ENCODE measurements at regions not wholly inside any gene's neighbourhood (a gene's known extent, or its start where the extent isn't known, plus 50 kb on each side); places are given as distances from the start of the nearest gene placed in this dataset.

GRCh38 chr9:84125046-84125445 lies 144.4 kb downstream of the RMI1 start:
- H3K4me1 Mint-ChIP-seq, result peaks cover 0 to 3% (median 0%) of the 10 kb centered on the region in 4 donors
- DNase-seq, result no peak
- Histone ChIP-seq H3K9me3 (ENCODE audit: control insufficient read depth in 1 of 2, low read length in 2 of 2) (no peaks in the 10 kb centered on the region), H3K27me3 (ENCODE audit: insufficient read depth, low read length) (no peaks in the 10 kb centered on the region), H3K36me3 (ENCODE audit: insufficient read depth, low read length) (no peaks in the 10 kb centered on the region), H3K27ac (ENCODE audit: low read depth, low read length) (no peak overlapping the region), H3K4me1 (ENCODE audit: insufficient read depth, low read length) (no peaks in the 10 kb centered on the region), H3K4me3 (ENCODE audit: low read length in 2 of 2) (no peak overlapping the region)
- H3K4me3 Mint-ChIP-seq, result no peak overlapping the region
- intact Hi-C loops (cut with micrococcal nuclease), result no loop called here
- H3K27me3 Mint-ChIP-seq, result peaks cover 11% of the 10 kb centered on the region in 2 donors
- H3K27ac Mint-ChIP-seq, result no peak overlapping the region
- ChIA-PET POLR2A (ENCODE audit: partially characterized antibody) (no interaction called here), CTCF (ENCODE audit: partially characterized antibody) (no interaction called here)
- no peaks in the 10 kb centered on the region for H3K9me3 Mint-ChIP-seq
- H3K36me3 Mint-ChIP-seq, result no peaks in the 10 kb centered on the region

DNA sequence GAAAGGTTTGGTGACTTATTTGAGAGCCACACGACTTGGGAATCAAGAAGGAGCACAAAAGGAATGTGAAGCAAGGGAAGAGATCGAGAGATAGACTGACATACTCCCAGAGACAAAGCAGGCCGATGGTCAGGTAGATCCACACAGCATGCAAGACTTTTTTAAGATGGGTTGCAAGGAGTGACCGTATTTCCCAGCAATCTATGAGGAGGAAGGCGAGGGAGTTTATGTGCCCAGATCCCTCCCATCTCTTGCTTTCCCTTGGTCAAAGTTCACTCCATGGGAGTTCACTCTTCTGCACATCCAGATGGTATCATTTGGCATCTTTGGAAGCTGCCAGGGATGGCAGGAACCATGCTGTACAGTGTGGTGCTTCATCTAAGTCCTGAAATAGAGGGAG lies 148.9 kb downstream of the RMI1 start:
- Mint-ChIP-seq H3K36me3 (no peaks in the 10 kb centered on the region), H3K4me3 (no peak overlapping the region), H3K27ac (no peak overlapping the region), H3K27me3 (peaks cover 7 to 12% of the 10 kb centered on the region in 2 donors), H3K4me1 (peaks cover 0 to 1% (median 0%) of the 10 kb centered on the region in 4 donors), H3K9me3 (no peaks in the 10 kb centered on the region)
- CTCF ChIA-PET (ENCODE audit: partially characterized antibody), result interaction anchor here (1.4 kb wide), 1 partner anchor 43 kb away, joined by 4 read pairs; no protein-coding TSS in a partner anchor
- Histone ChIP-seq H3K4me1 (ENCODE audit: insufficient read depth, low read length) (no peaks in the 10 kb centered on the region), H3K36me3 (ENCODE audit: insufficient read depth, low read length) (no peaks in the 10 kb centered on the region), H3K4me3 (ENCODE audit: low read length in 2 of 2) (no peak overlapping the region), H3K9me3 (ENCODE audit: control insufficient read depth in 1 of 2, low read length in 2 of 2) (no peaks in the 10 kb centered on the region), H3K27ac (ENCODE audit: low read depth, low read length) (no peak overlapping the region), H3K27me3 (ENCODE audit: insufficient read depth, low read length) (no peaks in the 10 kb centered on the region)
- intact Hi-C loops (cut with micrococcal nuclease), result no loop called here
- POLR2A ChIA-PET (ENCODE audit: partially characterized antibody), result no interaction called here
- no peak for DNase-seq

DNA sequence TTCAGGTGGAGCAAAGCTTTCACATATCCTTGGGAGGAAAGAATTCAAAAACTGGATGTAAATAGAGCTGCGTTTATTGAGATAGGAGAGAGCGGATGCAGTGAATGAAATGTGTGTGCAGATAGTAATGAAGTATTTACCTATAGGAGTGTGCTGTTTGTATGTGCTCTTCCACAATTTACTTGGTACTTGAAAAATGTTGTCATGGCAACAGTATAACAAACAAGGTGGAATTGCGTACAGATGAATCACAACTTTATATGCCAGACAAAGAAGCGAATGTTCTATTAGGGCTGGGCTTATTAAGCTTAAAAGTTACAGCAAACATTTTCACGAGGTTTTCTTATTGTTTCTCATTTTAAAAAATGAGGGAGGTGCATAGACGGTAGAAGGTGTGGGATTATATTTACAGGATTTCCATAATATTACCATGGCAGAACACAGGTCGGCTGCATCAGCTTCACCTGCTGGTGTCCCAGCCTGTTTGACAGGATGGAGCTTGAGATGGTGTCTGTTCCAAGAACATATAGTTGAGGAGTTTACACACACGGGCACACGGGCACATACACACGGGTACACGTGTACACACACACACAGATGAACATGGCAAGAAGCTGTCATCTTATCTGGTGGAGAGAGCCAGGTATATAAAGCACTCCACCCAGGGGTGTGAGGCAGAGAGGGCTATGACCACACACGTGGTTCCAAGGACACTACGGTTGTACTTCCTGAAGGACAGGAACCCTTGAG lies 155.7 kb downstream of the RMI1 start:
- Histone ChIP-seq H3K27me3 (ENCODE audit: insufficient read depth, low read length) (peaks cover 5% of the 10 kb centered on the region), H3K4me3 (ENCODE audit: low read length in 2 of 2) (no peak overlapping the region), H3K4me1 (ENCODE audit: insufficient read depth, low read length) (peaks cover 7% of the 10 kb centered on the region), H3K27ac (ENCODE audit: low read depth, low read length) (no peak overlapping the region), H3K36me3 (ENCODE audit: insufficient read depth, low read length) (no peaks in the 10 kb centered on the region), H3K9me3 (ENCODE audit: control insufficient read depth in 1 of 2, low read length in 2 of 2) (no peaks in the 10 kb centered on the region)
- Mint-ChIP-seq H3K4me1 (peaks cover 4 to 12% (median 7%) of the 10 kb centered on the region in 4 donors), H3K9me3 (peaks cover 0 to 1% (median 0%) of the 10 kb centered on the region in 8 donors), H3K4me3 (no peak overlapping the region), H3K27me3 (peaks cover 29 to 30% of the 10 kb centered on the region in 2 donors), H3K27ac (no peak overlapping the region), H3K36me3 (no peaks in the 10 kb centered on the region)
- CTCF ChIA-PET (ENCODE audit: partially characterized antibody), result interaction anchor here (1.3 kb wide), 1 partner anchor 8 kb away, joined by 3 read pairs; no protein-coding TSS in a partner anchor
- intact Hi-C loops (cut with micrococcal nuclease), result no loop called here
- DNase-seq, result no peak
- POLR2A ChIA-PET (ENCODE audit: partially characterized antibody), result no interaction called here

GRCh38 chr9:84137968-84138367 lies 157.4 kb downstream of the RMI1 start:
- peaks cover 29 to 40% of the 10 kb centered on the region in 2 donors for H3K27me3 Mint-ChIP-seq
- CTCF ChIA-PET (ENCODE audit: partially characterized antibody), result no interaction called here
- intact Hi-C loops (cut with micrococcal nuclease), result no loop called here

GRCh38 chr9:84138541-84138940 lies 157.9 kb downstream of the RMI1 start:
- intact Hi-C loops (cut with micrococcal nuclease), result no loop called here
- Histone ChIP-seq H3K9me3 (ENCODE audit: control insufficient read depth in 1 of 2, low read length in 2 of 2) (no peaks in the 10 kb centered on the region), H3K4me3 (ENCODE audit: low read length in 2 of 2) (no peak overlapping the region), H3K27me3 (ENCODE audit: insufficient read depth, low read length) (peaks cover 20% of the 10 kb centered on the region), H3K4me1 (ENCODE audit: insufficient read depth, low read length) (peaks cover 7% of the 10 kb centered on the region), H3K36me3 (ENCODE audit: insufficient read depth, low read length) (no peaks in the 10 kb centered on the region), H3K27ac (ENCODE audit: low read depth, low read length) (no peak overlapping the region)
- DNase-seq, result no peak
- CTCF ChIA-PET (ENCODE audit: partially characterized antibody), result no interaction called here
- no peaks in the 10 kb centered on the region for H3K36me3 Mint-ChIP-seq
- H3K4me1 Mint-ChIP-seq, result peaks cover 4 to 12% (median 7%) of the 10 kb centered on the region in 4 donors
- POLR2A ChIA-PET (ENCODE audit: partially characterized antibody), result no interaction called here
- no peak overlapping the region for H3K27ac Mint-ChIP-seq
- peaks cover 32 to 45% of the 10 kb centered on the region in 2 donors for H3K27me3 Mint-ChIP-seq
- no peak overlapping the region for H3K4me3 Mint-ChIP-seq
- peaks cover 0 to 1% (median 0%) of the 10 kb centered on the region in 8 donors for H3K9me3 Mint-ChIP-seq

More at GRCh38 chr9:84137968-84138367, 157.4 kb downstream of the RMI1 start:
- Histone ChIP-seq H3K36me3 (ENCODE audit: insufficient read depth, low read length) (no peaks in the 10 kb centered on the region), H3K27ac (ENCODE audit: low read depth, low read length) (no peak overlapping the region), H3K4me1 (ENCODE audit: insufficient read depth, low read length) (peaks cover 7% of the 10 kb centered on the region), H3K9me3 (ENCODE audit: control insufficient read depth in 1 of 2, low read length in 2 of 2) (no peaks in the 10 kb centered on the region), H3K4me3 (ENCODE audit: low read length in 2 of 2) (no peak overlapping the region), H3K27me3 (ENCODE audit: insufficient read depth, low read length) (peaks cover 15% of the 10 kb centered on the region)
- no peak for DNase-seq
- POLR2A ChIA-PET (ENCODE audit: partially characterized antibody), result no interaction called here
- Mint-ChIP-seq H3K4me1 (peaks cover 4 to 12% (median 7%) of the 10 kb centered on the region in 4 donors), H3K36me3 (no peaks in the 10 kb centered on the region), H3K27ac (no peak overlapping the region), H3K9me3 (peaks cover 0 to 1% (median 0%) of the 10 kb centered on the region in 8 donors), H3K4me3 (no peak overlapping the region)

- peaks cover 20% of the 10 kb centered on the region for H3K27me3 ChIP-seq (ENCODE audit: insufficient read depth, low read length)
- no peak overlapping the region for H3K4me3 ChIP-seq (ENCODE audit: low read length in 2 of 2)
- no peak overlapping the region for H3K27ac ChIP-seq (ENCODE audit: low read depth, low read length)
- H3K4me1 ChIP-seq (ENCODE audit: insufficient read depth, low read length), result peaks cover 7% of the 10 kb centered on the region
- H3K9me3 Mint-ChIP-seq, result peaks cover 0 to 1% (median 0%) of the 10 kb centered on the region in 8 donors
- peaks cover 36 to 48% of the 10 kb centered on the region in 2 donors for H3K27me3 Mint-ChIP-seq
- no peaks in the 10 kb centered on the region for H3K36me3 Mint-ChIP-seq
- no peak for DNase-seq
- ChIA-PET CTCF (ENCODE audit: partially characterized antibody) (no interaction called here), POLR2A (ENCODE audit: partially characterized antibody) (interaction anchor here (1.1 kb wide), 1 partner anchor 159 kb away, joined by 3 read pairs; the partner anchor contains the start of genes HNRNPK and RMI1)
- H3K36me3 ChIP-seq (ENCODE audit: insufficient read depth, low read length), result no peaks in the 10 kb centered on the region
- H3K4me3 Mint-ChIP-seq, result peak overlapping the region in 4 of 8 donors; percentile 2 to 74 (median 60)
- H3K9me3 ChIP-seq (ENCODE audit: control insufficient read depth in 1 of 2, low read length in 2 of 2), result no peaks in the 10 kb centered on the region
- intact Hi-C loops (cut with micrococcal nuclease), result no loop called here
- no peak overlapping the region for H3K27ac Mint-ChIP-seq
- H3K4me1 Mint-ChIP-seq, result peaks cover 4 to 12% (median 7%) of the 10 kb centered on the region in 4 donors
These were observed 158.9 kb downstream of the RMI1 start for GRCh38 chr9:84139296-84140070.

- Mint-ChIP-seq H3K9me3 (no peaks in the 10 kb centered on the region), H3K4me3 (peak overlapping the region; percentile 75 to 92 (median 86)), H3K36me3 (no peaks in the 10 kb centered on the region), H3K27ac (peak overlapping the region in 1 of 7 donors; percentile 54), H3K4me1 (peaks cover 4 to 12% (median 7%) of the 10 kb centered on the region in 4 donors), H3K27me3 (peaks cover 34 to 43% of the 10 kb centered on the region in 2 donors)
- ChIA-PET POLR2A (ENCODE audit: partially characterized antibody) (no interaction called here), CTCF (ENCODE audit: partially characterized antibody) (interaction anchor here (1.0 kb wide), 1 partner anchor 21 kb away, joined by 3 read pairs; no protein-coding TSS in a partner anchor)
- H3K4me3 ChIP-seq (ENCODE audit: low read length in 2 of 2), result peak overlapping the region; percentile 44 to 57
- peaks cover 20% of the 10 kb centered on the region for H3K27me3 ChIP-seq (ENCODE audit: insufficient read depth, low read length)
- no peaks in the 10 kb centered on the region for H3K36me3 ChIP-seq (ENCODE audit: insufficient read depth, low read length)
- H3K27ac ChIP-seq (ENCODE audit: low read depth, low read length), result no peak overlapping the region
- intact Hi-C loops (cut with micrococcal nuclease), result no loop called here
- peak; percentile 7 to 38 (median 9) for DNase-seq
- peaks cover 7% of the 10 kb centered on the region for H3K4me1 ChIP-seq (ENCODE audit: insufficient read depth, low read length)
- no peaks in the 10 kb centered on the region for H3K9me3 ChIP-seq (ENCODE audit: control insufficient read depth in 1 of 2, low read length in 2 of 2)
These were observed 160.0 kb downstream of the RMI1 start for GRCh38 chr9:84140535-84141101.
